HG03139 (cell line): ENCODE measurements at regions not wholly inside any gene's neighbourhood (a gene's known extent, or its start where the extent isn't known, plus 50 kb on each side); places are given as distances from the start of the nearest gene placed in this dataset.
A peak's percentile ranks its signal among the peaks of the same experiment; 100 is the strongest.

Source experiments
- ATAC-seq: cut with Tn5 transposase; IDR thresholded peaks from one replicate; pipeline ENCODE4 v1.9.1; 2021; ENCODE audit not compliant: unreplicated experiment

GRCh38 chr2:216808805-216809425 is 50.9 kb downstream of the TNP1 start:
- no peak for ATAC-seq

GRCh38 chr2:216807857-216808272 is 52.0 kb downstream of the TNP1 start:
- no peak for ATAC-seq

DNA sequence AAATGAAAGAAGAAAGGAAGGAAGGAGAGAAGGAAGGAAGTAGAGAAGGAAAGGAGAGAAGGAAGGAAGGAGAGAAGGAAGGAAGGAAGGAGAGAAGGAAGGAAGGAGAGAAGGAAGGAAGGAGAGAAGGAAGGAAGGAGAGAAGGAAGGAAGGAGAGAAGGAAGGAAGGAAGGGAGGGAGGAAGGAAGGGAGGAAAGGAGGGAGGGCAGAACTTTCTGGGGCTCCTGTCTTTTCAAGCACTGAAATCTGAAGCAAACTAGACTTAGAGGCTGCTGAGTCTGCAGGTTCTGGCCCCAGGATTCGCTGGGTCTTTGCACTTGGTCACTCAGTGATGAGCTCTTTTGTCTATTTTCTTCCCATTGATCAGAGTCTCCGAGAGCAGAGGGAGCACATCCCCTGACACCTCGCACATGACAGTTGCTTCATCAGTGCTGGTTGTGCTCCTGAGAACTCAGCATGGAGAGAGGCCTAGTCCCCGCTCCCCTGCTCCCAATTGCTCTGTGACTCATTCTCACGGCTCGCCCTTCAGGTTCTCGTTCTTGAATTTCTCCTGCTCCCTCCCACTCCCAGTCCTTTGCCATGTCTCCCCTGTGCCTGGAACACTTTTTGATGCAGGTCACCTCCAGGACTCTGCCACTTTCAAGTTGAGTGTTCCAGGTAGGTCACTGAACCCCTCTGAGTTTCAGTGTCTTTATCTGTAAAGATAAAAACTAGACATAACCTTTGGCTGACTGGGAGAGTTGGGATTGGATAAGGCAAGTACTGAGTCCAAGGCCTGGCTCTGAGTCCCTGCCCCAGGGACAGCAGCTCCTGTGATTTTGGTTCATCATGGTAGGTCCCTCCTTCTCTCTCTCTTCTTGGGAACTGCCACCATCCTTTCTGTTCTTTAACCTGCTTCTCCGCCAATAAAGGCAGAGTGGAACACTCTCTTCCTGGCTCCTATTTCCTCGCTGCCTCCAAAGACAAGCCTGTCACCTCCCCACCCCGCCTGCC is 55.2 kb downstream of the TNP1 start:
- no peak for ATAC-seq

DNA sequence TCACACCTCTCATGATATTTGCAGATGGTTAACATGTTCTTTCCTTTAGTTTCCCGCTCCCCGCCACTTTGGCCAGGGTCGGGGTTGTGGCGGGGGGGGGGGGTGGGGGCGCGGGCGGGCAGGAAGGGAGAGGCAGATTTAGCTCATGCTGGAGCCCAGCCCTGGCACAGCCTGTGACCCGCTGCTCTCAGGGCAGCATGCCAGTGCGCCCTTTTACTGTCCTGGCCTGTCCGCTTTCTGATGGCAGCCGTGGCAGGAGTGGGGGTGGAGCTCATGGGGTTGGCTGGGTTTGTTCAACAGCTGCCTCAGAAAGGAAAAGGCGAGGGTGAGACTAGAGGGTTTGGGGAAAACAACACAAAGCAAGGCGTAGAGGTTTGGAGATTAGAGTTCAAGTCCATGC is 56.1 kb downstream of the TNP1 start:
- no peak for ATAC-seq

GRCh38 chr2:216802516-216803215 is 57.2 kb downstream of the TNP1 start:
- ATAC-seq: no peak

GRCh38 chr2:216800836-216801235 is 59.0 kb downstream of the TNP1 start:
- ATAC-seq: no peak

- ATAC-seq: no peak
These were observed 59.9 kb downstream of the TNP1 start for GRCh38 chr2:216799873-216800431.

DNA sequence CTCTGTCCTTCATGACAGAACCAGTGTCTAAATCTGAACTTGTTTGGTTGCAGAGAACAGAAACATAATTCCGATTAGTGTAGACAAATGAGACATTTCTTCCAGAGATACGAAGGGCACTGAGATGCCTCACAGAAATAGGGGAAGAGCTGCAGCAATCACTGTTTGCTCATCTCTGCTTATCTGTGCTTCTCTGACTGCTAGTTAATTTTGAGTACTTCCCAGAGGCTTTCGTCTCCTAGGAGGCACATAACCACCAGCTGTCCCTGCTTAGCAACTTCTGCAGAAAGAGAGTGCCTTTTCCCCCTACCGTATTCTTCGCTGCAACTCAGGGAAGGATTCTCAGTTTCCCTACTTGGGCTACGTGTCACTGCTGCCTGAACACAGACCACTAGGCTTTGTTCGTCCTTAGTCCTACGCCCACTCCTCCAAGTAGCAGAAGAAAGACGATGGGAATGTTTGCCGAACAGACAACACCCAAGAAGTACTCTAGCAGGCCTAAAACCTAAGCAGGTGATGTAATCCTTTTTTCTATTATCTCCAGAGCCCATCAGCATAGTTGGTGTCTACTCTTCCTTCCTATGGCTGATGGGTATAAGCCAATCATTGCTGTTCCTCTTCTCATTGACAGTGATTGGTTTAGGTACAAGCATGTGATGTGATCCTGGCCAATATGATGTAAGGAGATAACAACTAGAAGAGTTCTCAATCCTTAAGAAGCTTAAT is 63.6 kb downstream of the TNP1 start:
- ATAC-seq: no peak

- no peak for ATAC-seq
These were observed 66.5 kb downstream of the TNP1 start for GRCh38 chr2:216793386-216793785.

- no peak for ATAC-seq
These were observed 67.4 kb downstream of the TNP1 start for GRCh38 chr2:216792222-216793021.

GRCh38 chr2:216791303-216791702 is 68.6 kb downstream of the TNP1 start:
- no peak for ATAC-seq

GRCh38 chr2:216789081-216789480 is 70.8 kb downstream of the TNP1 start:
- no peak for ATAC-seq

DNA sequence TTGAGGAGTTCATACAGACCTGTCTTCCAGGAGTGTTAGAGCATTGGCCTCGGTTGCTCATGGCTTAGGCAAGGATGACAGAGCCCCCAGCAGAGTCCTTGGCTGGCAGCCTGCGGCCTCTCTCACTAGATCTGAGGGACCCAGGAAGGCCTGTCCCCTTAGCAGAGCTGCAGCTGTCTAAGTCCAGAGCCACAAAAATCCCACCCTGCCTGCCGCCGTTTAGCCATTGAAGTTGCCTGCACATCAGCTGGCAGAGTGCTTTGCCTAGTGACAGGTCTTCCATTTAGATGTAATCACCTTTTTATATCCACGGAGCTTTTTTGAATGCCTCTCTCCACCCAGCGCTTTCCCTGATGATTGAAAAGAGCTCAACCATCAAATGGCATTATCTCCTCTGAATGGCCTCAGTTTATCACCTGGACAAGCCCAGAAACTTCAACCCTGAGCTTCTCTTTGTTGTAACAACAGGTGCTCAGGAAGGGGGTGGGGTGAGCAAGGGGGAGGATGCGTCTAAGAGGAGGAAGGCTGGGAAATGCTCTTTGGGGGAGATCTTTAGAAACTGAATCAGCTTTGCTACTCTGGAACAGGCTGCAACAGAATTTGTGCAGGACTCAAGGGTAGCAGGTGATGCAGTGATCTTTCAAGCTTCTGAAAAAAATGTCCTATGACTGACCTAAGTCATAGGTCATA is 71.9 kb downstream of the TNP1 start:
- no peak for ATAC-seq

DNA sequence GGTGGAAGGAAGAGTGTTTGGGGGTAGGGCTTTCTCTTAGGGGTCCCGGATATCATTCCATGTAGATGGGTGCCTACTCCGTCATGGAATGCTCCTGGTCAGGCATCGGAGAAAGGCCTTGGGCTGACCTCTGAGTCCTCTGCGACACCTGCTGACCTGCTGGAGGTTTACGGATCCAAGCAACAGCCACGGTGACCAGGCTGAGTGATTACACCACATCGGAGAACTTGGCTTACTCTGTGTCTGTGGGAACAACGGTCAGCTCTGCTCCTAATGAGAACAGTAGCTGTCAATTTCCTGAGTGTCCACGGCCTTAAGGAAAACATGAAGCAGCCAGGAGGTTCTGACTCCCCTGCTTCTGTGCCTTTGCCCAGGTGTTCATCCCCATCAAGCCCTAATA is 73.2 kb downstream of the TNP1 start:
- no peak for ATAC-seq

GRCh38 chr2:216784456-216784855 is 75.4 kb downstream of the TNP1 start:
- no peak for ATAC-seq

GRCh38 chr2:216781709-216782108 is 78.2 kb downstream of the TNP1 start:
- no peak for ATAC-seq

DNA sequence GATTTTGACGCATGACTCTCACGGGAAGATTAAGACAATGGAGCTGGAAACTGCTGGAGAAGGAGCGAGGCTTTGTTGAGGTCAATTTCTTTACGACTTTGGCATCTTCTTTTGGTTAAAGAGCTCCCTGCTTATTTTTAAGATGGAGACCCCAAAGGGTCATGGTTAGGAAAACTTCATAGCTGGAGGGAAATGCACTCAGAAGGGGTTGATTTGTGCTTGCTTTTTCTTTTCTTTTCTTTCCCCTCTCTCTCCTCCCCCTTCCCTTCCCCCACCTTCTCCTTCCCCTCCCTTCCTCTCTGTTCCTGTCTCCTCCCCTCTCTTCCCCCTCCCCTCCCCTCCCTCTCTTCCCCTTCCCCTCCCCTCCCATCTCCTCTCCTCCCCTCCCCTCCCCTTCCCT is 79.0 kb downstream of the TNP1 start:
- ATAC-seq: no peak

DNA sequence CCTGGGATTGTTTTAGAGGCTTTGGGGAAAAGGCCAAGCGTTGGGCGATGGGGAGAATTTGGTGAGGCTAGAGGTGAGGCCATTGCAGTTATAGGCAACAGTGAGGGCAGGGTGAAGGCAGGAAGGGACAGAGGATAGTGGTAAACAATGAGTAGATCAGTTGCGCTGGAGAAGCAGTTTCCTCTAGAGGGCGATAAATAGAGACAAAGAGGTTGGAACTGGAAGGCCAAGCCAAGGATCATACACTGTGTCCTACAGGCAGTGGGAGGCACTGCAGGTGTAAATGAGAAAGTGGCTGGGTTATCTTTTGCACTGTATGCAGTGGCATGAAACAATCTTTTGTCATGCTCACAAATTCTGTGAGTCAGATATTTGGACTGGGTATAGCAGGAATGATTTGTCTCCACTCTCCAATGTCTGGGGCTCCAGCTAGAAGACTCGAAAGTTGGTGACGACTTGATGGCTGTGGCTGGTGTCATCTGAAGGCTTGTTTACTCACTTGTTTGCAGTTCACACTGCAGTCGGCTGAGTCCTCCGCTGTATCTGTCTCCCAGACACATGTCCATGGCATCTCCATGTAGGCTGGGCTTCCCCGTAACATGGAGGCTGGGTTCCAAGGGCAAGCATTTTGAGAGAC is 82.1 kb downstream of the TNP1 start:
- peak; percentile 99 for ATAC-seq
